Skeletal muscle satellite cell (primary cell): ENCODE measurements at regions not wholly inside any gene's neighbourhood (a gene's known extent, or its start where the extent isn't known, plus 50 kb on each side); places are given as distances from the start of the nearest gene placed in this dataset.

ENCODE experiments used
- H3K27me3 ChIP-seq: 2 replicates; pipeline ENCODE4 v1.7.0; 2013; ENCODE audit warnings: low read length; ENCODE audit not compliant: control insufficient read depth, insufficient read depth
- H3K36me3 ChIP-seq: 2 replicates; pipeline ENCODE4 v1.7.0; 2013; ENCODE audit warnings: mild to moderate bottlenecking, control low read depth, low read length; ENCODE audit not compliant: insufficient read depth
- H3K4me1 ChIP-seq: 2 replicates; pipeline ENCODE4 v1.7.0; 2013; ENCODE audit warnings: low read length; ENCODE audit not compliant: control insufficient read depth, insufficient read depth
- H3K4me2 ChIP-seq: 2 replicates; pipeline ENCODE4 v1.7.0; 2013; ENCODE audit warnings: mild to moderate bottlenecking, low read length
- H3K4me3 ChIP-seq: 2 replicates; pipeline ENCODE4 v1.7.0; 2013; ENCODE audit warnings: low read length
- H3K9ac ChIP-seq: 2 replicates; pipeline ENCODE4 v1.7.0; 2013; ENCODE audit warnings: mild to moderate bottlenecking, low read depth, low read length, moderate library complexity
- H3K9me3 ChIP-seq: replicated peaks from 2 replicates; pipeline ENCODE4 v1.7.0; 2013; ENCODE audit warnings: mild to moderate bottlenecking, control low read depth, low read length

- Histone ChIP-seq H3K4me2 (no peak overlapping the region), H3K4me3 (no peak overlapping the region), H3K9me3 (no peaks in the 10 kb centered on the region), H3K4me1 (no peaks in the 10 kb centered on the region), H3K36me3 (no peaks in the 10 kb centered on the region), H3K27me3 (no peaks in the 10 kb centered on the region), H3K9ac (no peak overlapping the region)
Observed at GRCh38 chr10:105549731-105550130, 908.6 kb downstream of the SORCS3 start.

- H3K9ac ChIP-seq: no peak overlapping the region
Observed at GRCh38 chr10:105545101-105545500, 904.0 kb downstream of the SORCS3 start.

GRCh38 chr10:105540381-105540780 is 899.3 kb downstream of the SORCS3 start:
- Histone ChIP-seq H3K4me2 (no peak overlapping the region), H3K4me1 (no peaks in the 10 kb centered on the region), H3K9ac (no peak overlapping the region), H3K36me3 (no peaks in the 10 kb centered on the region), H3K9me3 (peaks cover 4% of the 10 kb centered on the region), H3K4me3 (no peak overlapping the region), H3K27me3 (no peaks in the 10 kb centered on the region)

More at GRCh38 chr10:105545101-105545500, 904.0 kb downstream of the SORCS3 start:
- no peak overlapping the region for H3K4me3 ChIP-seq
- H3K4me1 ChIP-seq: no peaks in the 10 kb centered on the region
- H3K9me3 ChIP-seq: peaks cover 4% of the 10 kb centered on the region
- no peak overlapping the region for H3K4me2 ChIP-seq
- no peaks in the 10 kb centered on the region for H3K27me3 ChIP-seq
- no peaks in the 10 kb centered on the region for H3K36me3 ChIP-seq

- Histone ChIP-seq H3K4me2 (no peak overlapping the region), H3K36me3 (no peaks in the 10 kb centered on the region), H3K4me1 (no peaks in the 10 kb centered on the region), H3K27me3 (no peaks in the 10 kb centered on the region), H3K4me3 (no peak overlapping the region), H3K9me3 (no peaks in the 10 kb centered on the region), H3K9ac (no peak overlapping the region)
Observed at GRCh38 chr10:105538874-105539273, 897.8 kb downstream of the SORCS3 start.

- no peak overlapping the region for H3K4me2 ChIP-seq
Observed at GRCh38 chr10:105535478-105535877, 894.4 kb downstream of the SORCS3 start.

GRCh38 chr10:105534086-105534485 is 893.0 kb downstream of the SORCS3 start:
- H3K9me3 ChIP-seq: no peaks in the 10 kb centered on the region
- no peaks in the 10 kb centered on the region for H3K4me1 ChIP-seq
- no peaks in the 10 kb centered on the region for H3K36me3 ChIP-seq
- no peak overlapping the region for H3K4me3 ChIP-seq
- H3K27me3 ChIP-seq: no peaks in the 10 kb centered on the region
- no peak overlapping the region for H3K4me2 ChIP-seq
- no peak overlapping the region for H3K9ac ChIP-seq

More at GRCh38 chr10:105535478-105535877, 894.4 kb downstream of the SORCS3 start:
- Histone ChIP-seq H3K9me3 (no peaks in the 10 kb centered on the region), H3K9ac (no peak overlapping the region), H3K4me3 (no peak overlapping the region), H3K4me1 (no peaks in the 10 kb centered on the region), H3K27me3 (no peaks in the 10 kb centered on the region), H3K36me3 (no peaks in the 10 kb centered on the region)

- no peaks in the 10 kb centered on the region for H3K36me3 ChIP-seq
- no peak overlapping the region for H3K4me3 ChIP-seq
- no peak overlapping the region for H3K9ac ChIP-seq
- H3K4me2 ChIP-seq: no peak overlapping the region
- H3K4me1 ChIP-seq: no peaks in the 10 kb centered on the region
- H3K27me3 ChIP-seq: no peaks in the 10 kb centered on the region
- peaks cover 3% of the 10 kb centered on the region for H3K9me3 ChIP-seq
Observed at GRCh38 chr10:105516511-105516910, 875.4 kb downstream of the SORCS3 start.

GRCh38 chr10:105514106-105514505 is 873.0 kb downstream of the SORCS3 start:
- Histone ChIP-seq H3K4me2 (no peak overlapping the region), H3K4me1 (no peaks in the 10 kb centered on the region), H3K9me3 (no peaks in the 10 kb centered on the region), H3K36me3 (no peaks in the 10 kb centered on the region), H3K27me3 (no peaks in the 10 kb centered on the region), H3K4me3 (no peak overlapping the region), H3K9ac (no peak overlapping the region)

GRCh38 chr10:105509517-105509916 is 868.4 kb downstream of the SORCS3 start:
- Histone ChIP-seq H3K9ac (no peak overlapping the region), H3K4me3 (no peak overlapping the region), H3K4me1 (no peaks in the 10 kb centered on the region), H3K9me3 (peaks cover 3% of the 10 kb centered on the region), H3K36me3 (no peaks in the 10 kb centered on the region), H3K4me2 (no peak overlapping the region), H3K27me3 (no peaks in the 10 kb centered on the region)

- H3K4me1 ChIP-seq: no peaks in the 10 kb centered on the region
- H3K9me3 ChIP-seq: peaks cover 3% of the 10 kb centered on the region
- H3K4me3 ChIP-seq: no peak overlapping the region
- H3K27me3 ChIP-seq: no peaks in the 10 kb centered on the region
- H3K36me3 ChIP-seq: no peaks in the 10 kb centered on the region
- no peak overlapping the region for H3K9ac ChIP-seq
- H3K4me2 ChIP-seq: no peak overlapping the region
Observed at GRCh38 chr10:105506262-105506661, 865.2 kb downstream of the SORCS3 start.

GRCh38 chr10:105503714-105504113 is 862.6 kb downstream of the SORCS3 start:
- H3K27me3 ChIP-seq: no peaks in the 10 kb centered on the region
- H3K36me3 ChIP-seq: no peaks in the 10 kb centered on the region
- H3K9ac ChIP-seq: no peak overlapping the region
- H3K9me3 ChIP-seq: peaks cover 5% of the 10 kb centered on the region
- no peak overlapping the region for H3K4me3 ChIP-seq
- no peak overlapping the region for H3K4me2 ChIP-seq
- no peaks in the 10 kb centered on the region for H3K4me1 ChIP-seq

- no peaks in the 10 kb centered on the region for H3K36me3 ChIP-seq
- H3K4me3 ChIP-seq: no peak overlapping the region
- no peak overlapping the region for H3K4me2 ChIP-seq
- no peaks in the 10 kb centered on the region for H3K27me3 ChIP-seq
- no peaks in the 10 kb centered on the region for H3K4me1 ChIP-seq
- H3K9ac ChIP-seq: no peak overlapping the region
- peaks cover 5% of the 10 kb centered on the region for H3K9me3 ChIP-seq
Observed at GRCh38 chr10:105502058-105502457, 861.0 kb downstream of the SORCS3 start.
